Astrocyte of the cerebellum (primary cell): ENCODE measurements at regions not wholly inside any gene's neighbourhood (a gene's known extent, or its start where the extent isn't known, plus 50 kb on each side); places are given as distances from the start of the nearest gene placed in this dataset.

Source experiments
- DNase-seq: peaks from one replicate; pipeline ENCODE4 v3.0.0-alpha.2; 2011; ENCODE audit warnings: low read depth
- H3K4me3 ChIP-seq: 2 replicates; pipeline ENCODE4 v1.5.1; 2011; ENCODE audit warnings: mild to moderate bottlenecking, low read depth, low read length, moderate library complexity
- in situ Hi-C: cut with HindIII; loops from 2 replicates; pipeline ENCODE4 v1.10.0; 2017; ENCODE audit warnings: low sequenced_read_pairs
- TF ChIP-seq, protein P1 (sequence below): IDR thresholded peaks from 2 replicates; pipeline ENCODE4 v1.5.1; 2012; ENCODE audit warnings: low read length, low read depth, moderate library complexity, mild to moderate bottlenecking; ENCODE audit errors: missing control alignments

DNA sequence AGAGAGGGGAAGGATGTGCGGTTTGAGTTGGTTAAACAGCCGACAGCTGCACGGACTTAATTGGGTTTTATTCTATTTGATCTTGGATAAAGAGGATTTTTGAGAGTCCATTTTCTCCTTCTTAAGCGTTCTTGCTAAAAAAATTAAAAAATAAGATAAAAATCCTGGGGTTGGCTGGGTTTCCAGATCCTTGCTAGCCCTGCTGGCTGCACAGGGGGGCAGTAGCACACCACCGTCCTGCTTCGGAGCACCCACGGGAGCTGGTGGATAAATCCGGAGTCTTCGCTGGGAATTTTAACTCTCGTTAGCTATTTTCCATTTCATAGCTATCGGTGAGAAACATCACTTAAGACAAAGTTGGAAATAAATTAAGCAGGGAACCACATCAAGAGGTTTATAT lies 792.0 kb downstream of the TYW1 start:
- DNase-seq: no peak
- TF ChIP-seq, protein P1, sequence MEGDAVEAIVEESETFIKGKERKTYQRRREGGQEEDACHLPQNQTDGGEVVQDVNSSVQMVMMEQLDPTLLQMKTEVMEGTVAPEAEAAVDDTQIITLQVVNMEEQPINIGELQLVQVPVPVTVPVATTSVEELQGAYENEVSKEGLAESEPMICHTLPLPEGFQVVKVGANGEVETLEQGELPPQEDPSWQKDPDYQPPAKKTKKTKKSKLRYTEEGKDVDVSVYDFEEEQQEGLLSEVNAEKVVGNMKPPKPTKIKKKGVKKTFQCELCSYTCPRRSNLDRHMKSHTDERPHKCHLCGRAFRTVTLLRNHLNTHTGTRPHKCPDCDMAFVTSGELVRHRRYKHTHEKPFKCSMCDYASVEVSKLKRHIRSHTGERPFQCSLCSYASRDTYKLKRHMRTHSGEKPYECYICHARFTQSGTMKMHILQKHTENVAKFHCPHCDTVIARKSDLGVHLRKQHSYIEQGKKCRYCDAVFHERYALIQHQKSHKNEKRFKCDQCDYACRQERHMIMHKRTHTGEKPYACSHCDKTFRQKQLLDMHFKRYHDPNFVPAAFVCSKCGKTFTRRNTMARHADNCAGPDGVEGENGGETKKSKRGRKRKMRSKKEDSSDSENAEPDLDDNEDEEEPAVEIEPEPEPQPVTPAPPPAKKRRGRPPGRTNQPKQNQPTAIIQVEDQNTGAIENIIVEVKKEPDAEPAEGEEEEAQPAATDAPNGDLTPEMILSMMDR: peak; percentile 17
- H3K4me3 ChIP-seq: no peak overlapping the region
- in situ Hi-C loops: no loop called here

DNA sequence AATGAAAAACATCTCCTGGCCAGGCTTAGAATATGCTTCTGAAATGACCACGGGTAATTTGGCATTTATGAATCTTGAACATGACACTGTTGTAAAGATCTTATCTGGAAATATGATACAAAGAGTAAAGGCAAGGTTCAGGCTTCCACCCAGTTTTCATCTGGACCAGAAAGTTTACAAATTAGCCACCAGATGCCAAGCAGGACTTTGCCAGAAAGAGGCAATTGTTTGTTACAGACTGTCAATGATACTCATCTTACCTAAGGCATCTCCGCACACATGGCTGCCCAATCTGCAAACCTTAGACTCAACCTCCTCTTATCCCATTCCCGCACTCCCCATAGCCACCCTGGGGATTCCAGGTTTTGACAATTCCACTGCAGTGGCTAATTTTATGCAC lies 795.3 kb downstream of the TYW1 start:
- H3K4me3 ChIP-seq: no peak overlapping the region
- DNase-seq: no peak
- TF ChIP-seq, protein P1: no peak
- in situ Hi-C loops: no loop called here

DNA sequence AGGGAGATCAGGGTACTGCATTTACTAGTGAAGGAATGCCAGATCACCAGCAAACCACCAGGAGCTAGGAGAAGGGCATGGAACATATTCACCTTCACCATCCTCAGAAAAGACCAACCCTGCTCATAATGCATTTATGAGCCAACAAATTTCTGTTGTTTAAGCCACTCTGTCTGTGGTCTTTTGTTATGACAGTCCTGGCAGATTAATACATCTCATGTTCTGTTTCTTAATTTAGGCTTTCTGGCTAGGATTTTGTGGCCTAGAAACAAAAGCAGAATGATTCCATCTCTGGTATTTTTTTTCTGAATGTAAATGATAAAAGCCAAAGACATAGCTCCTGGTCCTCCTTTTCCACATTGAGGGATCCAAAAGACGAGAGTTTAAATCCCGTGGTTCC lies 797.9 kb downstream of the TYW1 start:
- in situ Hi-C loops: no loop called here
- TF ChIP-seq, protein P1: no peak
- no peak for DNase-seq
- H3K4me3 ChIP-seq: no peak overlapping the region

DNA sequence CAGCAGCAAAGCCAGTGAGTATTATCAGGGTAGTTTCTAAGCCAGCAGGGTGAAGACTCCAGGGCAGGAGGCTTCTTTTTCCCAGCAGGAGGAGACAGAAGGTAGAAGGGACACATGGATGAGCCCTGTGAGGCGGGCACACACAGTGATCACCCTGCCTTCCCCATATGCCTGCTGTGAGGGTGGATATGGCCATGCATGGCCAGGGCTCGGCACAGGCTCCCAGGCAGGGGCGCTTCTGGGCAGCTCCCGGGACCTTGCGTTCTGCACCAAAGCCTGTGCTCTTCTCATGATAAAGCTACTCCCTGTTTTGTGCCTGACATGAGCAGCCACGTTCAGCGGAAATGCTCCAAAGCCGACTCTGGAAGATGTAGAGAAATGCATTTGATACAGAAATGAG lies 807.2 kb downstream of the TYW1 start:
- TF ChIP-seq, protein P1: no peak
- DNase-seq: no peak
- in situ Hi-C loops: no loop called here
- no peak overlapping the region for H3K4me3 ChIP-seq

DNA sequence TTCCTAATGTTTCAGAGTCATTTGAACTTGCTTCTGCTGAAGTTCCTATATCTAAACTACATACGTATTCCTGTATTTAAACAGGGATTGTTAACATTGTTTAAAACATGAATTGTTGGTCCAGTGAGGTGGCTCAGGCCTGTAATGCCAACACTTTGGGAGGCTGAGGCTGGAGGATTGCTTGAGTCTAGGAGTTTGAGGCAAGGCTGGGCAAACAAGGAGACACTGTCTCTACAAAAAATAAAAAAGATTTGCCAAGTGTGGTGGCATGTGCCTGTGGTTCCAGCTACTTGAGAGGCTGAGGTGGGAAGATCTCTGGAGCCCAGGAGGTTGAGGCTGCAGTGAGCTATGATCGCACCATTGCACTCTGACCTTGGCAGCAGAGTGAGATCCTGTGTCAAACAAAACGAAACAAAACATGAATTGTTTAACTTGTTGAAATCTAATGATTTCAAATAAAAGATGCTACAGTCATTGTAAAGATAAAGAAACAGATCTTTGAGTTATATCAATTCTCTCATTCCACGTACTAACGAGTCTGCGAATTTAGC lies 809.4 kb downstream of the TYW1 start:
- no peak for DNase-seq
- no peak overlapping the region for H3K4me3 ChIP-seq
- in situ Hi-C loops: no loop called here
- TF ChIP-seq, protein P1: no peak

DNA sequence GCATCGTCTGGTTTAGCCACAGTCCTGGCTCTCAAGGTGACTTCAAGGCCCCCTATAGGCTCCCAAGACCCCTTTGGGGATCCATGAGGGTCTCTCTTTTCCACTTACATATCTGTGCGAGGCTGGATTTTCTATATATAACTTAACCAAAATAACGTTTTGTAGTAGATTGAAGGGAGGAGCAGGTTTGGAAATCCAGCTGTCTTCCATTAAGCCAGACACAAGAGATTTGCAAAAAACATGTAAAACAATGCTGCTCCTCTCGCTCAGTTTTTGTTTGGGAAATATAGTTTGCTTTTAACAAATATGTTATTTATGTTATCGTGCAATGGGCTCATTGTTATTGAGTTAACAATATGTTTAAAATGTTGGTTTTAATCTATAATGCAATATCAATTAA lies 811.2 kb downstream of the TYW1 start:
- H3K4me3 ChIP-seq: no peak overlapping the region
- in situ Hi-C loops: no loop called here
- TF ChIP-seq, protein P1: no peak
- no peak for DNase-seq

DNA sequence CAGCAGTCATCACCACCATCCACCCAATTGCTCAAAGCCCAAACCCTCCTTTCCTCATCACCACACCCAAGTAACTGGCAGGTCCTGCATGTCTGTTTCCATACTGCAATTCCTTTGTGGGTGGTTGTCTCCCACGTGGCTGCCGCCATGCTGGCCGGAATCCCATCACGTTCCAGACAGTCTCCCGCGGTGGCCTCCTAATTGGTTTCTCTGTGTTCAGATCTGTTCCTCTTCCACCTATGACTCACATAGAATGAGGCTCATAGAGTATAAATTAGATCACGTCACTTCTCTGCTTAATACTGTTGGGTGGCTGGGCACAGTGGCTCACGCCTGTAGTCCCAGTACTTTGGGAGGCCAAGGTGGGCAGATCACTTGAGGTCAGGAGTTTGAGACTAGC lies 813.0 kb downstream of the TYW1 start:
- TF ChIP-seq, protein P1: no peak
- in situ Hi-C loops: no loop called here
- no peak for DNase-seq

More for the DNA sequence above, 813.0 kb downstream of the TYW1 start:
- no peak overlapping the region for H3K4me3 ChIP-seq
